NB4 (cell line): ENCODE measurements at regions not wholly inside any gene's neighbourhood (a gene's known extent, or its start where the extent isn't known, plus 50 kb on each side); places are given as distances from the start of the nearest gene placed in this dataset.

Experiments used
- CTCF ChIP-seq: IDR thresholded peaks from one replicate; pipeline ENCODE4 v1.5.1; 2012; ENCODE audit warnings: low read depth, low read length
- POLR2A ChIP-seq: IDR thresholded peaks from 2 replicates; pipeline ENCODE4 v1.6.1; 2011; ENCODE audit warnings: mild to moderate bottlenecking; ENCODE audit not compliant: insufficient read length; ENCODE audit errors: extremely low read depth

GRCh38 chr10:78910476-78910875 is 158.3 kb upstream of the ZMIZ1 start:
- TF ChIP-seq POLR2A (no peak), CTCF (no peak)
